ENCODE measurements at regions not wholly inside any gene's neighbourhood (a gene's known extent, or its start where the extent isn't known, plus 50 kb on each side); places are given as distances from the start of the nearest gene placed in this dataset.
"Not testable (repeated sequence)": the region's sequence is repeated elsewhere in the genome, so short reads cannot be mapped to it uniquely, and the experiment has no call there.

DNA sequence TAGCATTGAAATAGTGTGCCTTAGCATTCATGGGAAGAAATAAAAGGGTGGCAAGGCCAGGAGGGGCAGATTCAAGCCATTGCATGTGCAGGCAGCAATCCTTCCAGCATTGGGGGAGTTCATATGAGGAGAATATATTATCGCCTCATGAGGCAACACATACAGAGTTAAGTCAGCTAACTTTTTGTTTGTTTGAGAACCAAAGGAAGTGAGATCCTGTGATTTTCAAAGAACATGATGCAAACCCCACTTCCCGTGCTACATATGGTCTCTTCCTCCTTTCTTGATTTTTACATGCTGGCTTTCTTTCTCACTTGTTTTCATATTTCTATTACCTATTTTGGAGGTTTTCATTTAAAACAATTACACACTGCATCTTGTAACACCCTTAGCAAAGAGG, 579.7 kb upstream of the ARID1B start:
- H3K4me1 ChIP-seq (ENCODE audit: control insufficient read depth, insufficient read depth, low read length) = no peaks in the 10 kb centered on the region; the same call in 1 of the 2 replicates
- H3K4me3 ChIP-seq (ENCODE audit: low read depth, low read length) = no peak overlapping the region
- H3K9me3 ChIP-seq (ENCODE audit: control insufficient read depth, insufficient read depth, low read depth, low read length) = 0 out of 2 replicates have a peak, but pooled peaks cover 2% of the 10 kb centered on the region
- H3K36me3 ChIP-seq (ENCODE audit: control insufficient read depth, insufficient read depth, low read length) = no peaks in the 10 kb centered on the region
- H3K9ac ChIP-seq (ENCODE audit: low read length) = no peak overlapping the region
- no peak overlapping the region for H3K27ac ChIP-seq (ENCODE audit: low read depth, low read length)
- no peaks in the 10 kb centered on the region for H3K27me3 ChIP-seq (ENCODE audit: control insufficient read depth, insufficient read depth, low read length)

DNA sequence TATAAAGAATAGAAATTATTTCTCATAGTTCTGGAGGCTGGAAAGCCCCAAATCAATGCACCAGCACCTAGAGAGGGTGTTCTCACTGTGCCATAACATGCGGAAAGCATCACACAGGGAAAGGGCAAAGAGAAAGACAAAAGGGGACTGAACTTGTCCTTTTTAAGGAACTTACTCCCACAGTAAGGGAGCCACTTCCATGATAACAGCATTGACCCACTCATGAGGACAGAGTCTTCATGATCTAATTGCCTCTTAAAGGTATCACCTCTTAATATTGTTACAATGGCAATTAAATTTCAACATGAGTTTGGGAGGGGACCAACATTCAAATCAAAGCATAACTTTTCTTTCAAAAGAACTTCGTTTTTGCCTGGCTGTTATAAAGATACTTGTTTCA, 582.2 kb upstream of the ARID1B start:
- Histone ChIP-seq H3K9me3 (ENCODE audit: control insufficient read depth, insufficient read depth, low read depth, low read length) (0 out of 2 replicates have a peak, but pooled peaks cover 2% of the 10 kb centered on the region), H3K4me1 (ENCODE audit: control insufficient read depth, insufficient read depth, low read length) (no peaks in the 10 kb centered on the region; the same call in 1 of the 2 replicates)

DNA sequence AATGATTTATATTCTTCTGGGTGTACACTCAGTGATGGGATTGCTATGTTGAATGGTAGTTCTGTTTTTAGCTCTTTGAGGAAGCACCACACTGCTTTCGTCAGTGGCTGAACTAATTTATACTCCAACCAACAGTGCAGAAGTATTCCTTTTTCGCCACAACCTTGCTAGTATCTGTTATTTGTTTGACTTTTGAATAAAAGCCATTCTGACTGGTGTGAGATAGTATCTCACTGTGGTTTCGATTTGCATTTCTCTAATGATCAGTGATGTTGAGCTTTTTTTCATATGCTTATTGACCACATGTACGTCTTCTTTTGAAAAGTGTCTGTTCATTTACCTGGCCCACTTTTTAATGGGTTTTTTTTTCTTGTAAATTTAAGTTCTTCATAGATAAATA, 583.8 kb upstream of the ARID1B start:
- H3K9ac ChIP-seq (ENCODE audit: low read length) = no peak overlapping the region
- H3K36me3 ChIP-seq (ENCODE audit: control insufficient read depth, insufficient read depth, low read length) = no peaks in the 10 kb centered on the region

More for the DNA sequence above, 582.2 kb upstream of the ARID1B start:
- H3K36me3 ChIP-seq (ENCODE audit: control insufficient read depth, insufficient read depth, low read length) = no peaks in the 10 kb centered on the region
- H3K9ac ChIP-seq (ENCODE audit: low read length) = no peak overlapping the region
- no peak overlapping the region for H3K27ac ChIP-seq (ENCODE audit: low read depth, low read length)
- H3K27me3 ChIP-seq (ENCODE audit: control insufficient read depth, insufficient read depth, low read length) = no peaks in the 10 kb centered on the region
- H3K4me3 ChIP-seq (ENCODE audit: low read depth, low read length) = no peak overlapping the region

DNA sequence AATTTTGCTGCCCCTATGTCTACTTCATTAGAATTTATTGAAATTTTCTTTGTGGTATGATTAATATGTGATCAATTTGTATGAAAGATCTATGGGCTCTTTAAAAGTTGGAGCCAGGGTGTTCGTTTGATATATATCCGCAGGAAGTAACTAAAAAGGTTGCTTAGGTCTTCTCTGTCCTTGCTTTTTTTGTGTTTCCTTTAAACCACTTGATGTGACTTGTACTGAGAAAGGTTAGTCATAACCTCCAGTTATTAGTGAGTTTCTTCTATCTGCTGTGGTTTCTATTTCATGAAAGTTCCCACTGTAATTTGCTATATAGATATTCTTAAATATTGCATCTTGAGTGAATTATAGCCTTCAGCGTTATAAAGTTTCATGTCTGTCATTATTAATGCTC, 585.3 kb upstream of the ARID1B start:
- H3K36me3 ChIP-seq (ENCODE audit: control insufficient read depth, insufficient read depth, low read length) = no peaks in the 10 kb centered on the region
- H3K4me1 ChIP-seq (ENCODE audit: control insufficient read depth, insufficient read depth, low read length) = peaks cover 8% of the 10 kb centered on the region
- no peak overlapping the region for H3K9ac ChIP-seq (ENCODE audit: low read length)
- 0 out of 2 replicates have a peak, but pooled peaks cover 2% of the 10 kb centered on the region for H3K9me3 ChIP-seq (ENCODE audit: control insufficient read depth, insufficient read depth, low read depth, low read length)
- no peak overlapping the region for H3K4me3 ChIP-seq (ENCODE audit: low read depth, low read length)
- H3K27ac ChIP-seq (ENCODE audit: low read depth, low read length) = no peak overlapping the region
- no peaks in the 10 kb centered on the region for H3K27me3 ChIP-seq (ENCODE audit: control insufficient read depth, insufficient read depth, low read length)

More for the DNA sequence above, 583.8 kb upstream of the ARID1B start:
- Histone ChIP-seq H3K4me3 (ENCODE audit: low read depth, low read length) (no peak overlapping the region), H3K27ac (ENCODE audit: low read depth, low read length) (no peak overlapping the region), H3K27me3 (ENCODE audit: control insufficient read depth, insufficient read depth, low read length) (no peaks in the 10 kb centered on the region), H3K4me1 (ENCODE audit: control insufficient read depth, insufficient read depth, low read length) (peaks cover 7% of the 10 kb centered on the region), H3K9me3 (ENCODE audit: control insufficient read depth, insufficient read depth, low read depth, low read length) (0 out of 2 replicates have a peak, but pooled peaks cover 2% of the 10 kb centered on the region)

DNA sequence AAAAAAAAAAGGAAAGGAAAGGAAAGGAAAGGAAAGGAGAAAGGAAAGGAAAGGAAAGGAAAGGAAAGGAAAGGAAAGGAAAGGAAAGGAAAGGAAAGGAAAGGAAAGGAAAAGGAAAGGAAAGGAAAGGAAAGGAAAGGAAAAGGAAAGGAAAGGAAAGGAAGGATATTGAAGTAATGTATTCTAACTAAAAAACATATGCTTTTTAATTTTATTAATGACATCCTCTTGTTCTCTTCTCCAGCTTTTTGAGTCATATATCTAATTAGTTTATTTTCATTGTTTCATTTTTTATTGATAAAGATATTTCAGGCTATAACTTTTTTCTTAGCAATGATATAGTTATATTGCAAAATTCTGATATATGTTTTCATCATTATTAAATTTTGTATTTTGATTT, 585.8 kb upstream of the ARID1B start:
- not testable (repeated sequence) for H3K9me3 ChIP-seq (ENCODE audit: control insufficient read depth, insufficient read depth, low read depth, low read length); H3K36me3 ChIP-seq (ENCODE audit: control insufficient read depth, insufficient read depth, low read length); H3K27me3 ChIP-seq (ENCODE audit: control insufficient read depth, insufficient read depth, low read length); H3K27ac ChIP-seq (ENCODE audit: low read depth, low read length); H3K4me3 ChIP-seq (ENCODE audit: low read depth, low read length); H3K4me1 ChIP-seq (ENCODE audit: control insufficient read depth, insufficient read depth, low read length); H3K9ac ChIP-seq (ENCODE audit: low read length)

DNA sequence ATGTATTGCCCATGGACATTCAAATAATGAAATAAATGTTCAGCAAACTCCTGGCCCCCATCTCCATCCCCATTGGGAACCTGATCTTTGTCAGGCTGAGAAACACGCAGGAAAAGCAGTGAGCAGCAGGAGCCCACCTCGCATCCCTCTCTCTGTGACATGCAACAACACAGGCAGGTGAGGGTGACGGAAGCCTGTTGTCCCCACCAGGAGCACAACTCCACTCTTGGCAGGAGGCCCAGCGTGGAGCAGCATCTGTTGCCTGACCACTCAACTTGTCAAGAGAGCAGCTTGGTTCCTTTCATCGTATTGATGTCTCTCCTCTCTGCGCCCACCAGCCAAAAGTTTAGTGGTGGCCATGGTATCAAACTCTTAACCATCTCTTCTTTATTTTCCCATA, 586.9 kb upstream of the ARID1B start:
- no peak overlapping the region for H3K27ac ChIP-seq (ENCODE audit: low read depth, low read length)
- peaks cover 8% of the 10 kb centered on the region for H3K4me1 ChIP-seq (ENCODE audit: control insufficient read depth, insufficient read depth, low read length)
- no peaks in the 10 kb centered on the region for H3K36me3 ChIP-seq (ENCODE audit: control insufficient read depth, insufficient read depth, low read length)
- no peak overlapping the region for H3K9ac ChIP-seq (ENCODE audit: low read length)
- 0 out of 2 replicates have a peak, but pooled peaks cover 2% of the 10 kb centered on the region for H3K9me3 ChIP-seq (ENCODE audit: control insufficient read depth, insufficient read depth, low read depth, low read length)
- H3K4me3 ChIP-seq (ENCODE audit: low read depth, low read length) = no peak overlapping the region
- no peaks in the 10 kb centered on the region for H3K27me3 ChIP-seq (ENCODE audit: control insufficient read depth, insufficient read depth, low read length)

DNA sequence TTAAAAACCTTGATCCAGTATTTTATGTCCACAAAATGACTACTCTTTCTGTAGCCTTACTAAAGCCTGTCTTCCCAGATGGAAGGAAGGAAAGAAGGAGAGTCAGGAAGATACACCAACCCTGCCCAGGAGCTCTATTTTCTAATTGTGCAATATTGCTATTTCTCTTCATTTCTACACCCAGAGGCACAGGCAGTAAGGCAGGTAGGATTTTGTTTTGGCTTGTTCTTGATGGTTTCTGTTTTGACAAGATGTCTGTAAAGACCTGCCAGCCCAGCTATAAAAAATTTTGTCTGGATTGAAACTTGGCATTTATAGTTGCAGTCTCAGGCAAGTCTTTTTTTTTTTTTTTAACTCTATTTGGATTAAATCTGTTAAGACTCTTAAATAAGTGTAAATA, 587.5 kb upstream of the ARID1B start:
- Histone ChIP-seq H3K4me1 (ENCODE audit: control insufficient read depth, insufficient read depth, low read length) (peaks cover 8% of the 10 kb centered on the region), H3K27ac (ENCODE audit: low read depth, low read length) (no peak overlapping the region), H3K9ac (ENCODE audit: low read length) (no peak overlapping the region), H3K9me3 (ENCODE audit: control insufficient read depth, insufficient read depth, low read depth, low read length) (0 out of 2 replicates have a peak, but pooled peaks cover 2% of the 10 kb centered on the region), H3K27me3 (ENCODE audit: control insufficient read depth, insufficient read depth, low read length) (no peaks in the 10 kb centered on the region), H3K36me3 (ENCODE audit: control insufficient read depth, insufficient read depth, low read length) (no peaks in the 10 kb centered on the region), H3K4me3 (ENCODE audit: low read depth, low read length) (no peak overlapping the region)

DNA sequence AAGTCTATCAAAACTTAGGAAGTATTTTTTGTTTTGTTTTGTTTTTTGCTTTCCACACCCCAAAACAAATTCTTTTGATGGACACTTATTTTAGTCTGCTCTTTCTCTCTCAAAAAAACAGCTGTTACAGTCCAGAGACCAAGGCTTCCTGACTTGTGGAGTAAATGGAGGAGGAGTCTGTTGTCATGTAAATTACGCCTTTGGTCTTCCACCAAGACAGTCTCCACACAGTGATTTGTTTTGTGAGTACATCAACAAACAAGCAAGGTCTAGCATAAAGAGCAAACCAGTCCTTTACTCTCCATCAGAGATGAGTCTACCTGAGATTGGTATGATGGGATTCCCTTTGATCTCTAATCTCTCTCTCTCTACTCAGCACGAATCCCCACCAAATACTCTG, 588.0 kb upstream of the ARID1B start:
- H3K9ac ChIP-seq (ENCODE audit: low read length) = no peak overlapping the region
- H3K36me3 ChIP-seq (ENCODE audit: control insufficient read depth, insufficient read depth, low read length) = no peaks in the 10 kb centered on the region
- peaks cover 8% of the 10 kb centered on the region for H3K4me1 ChIP-seq (ENCODE audit: control insufficient read depth, insufficient read depth, low read length)
- no peaks in the 10 kb centered on the region for H3K27me3 ChIP-seq (ENCODE audit: control insufficient read depth, insufficient read depth, low read length)
- no peak overlapping the region for H3K4me3 ChIP-seq (ENCODE audit: low read depth, low read length)
- H3K27ac ChIP-seq (ENCODE audit: low read depth, low read length) = no peak overlapping the region
- 0 out of 2 replicates have a peak, but pooled peaks cover 2% of the 10 kb centered on the region for H3K9me3 ChIP-seq (ENCODE audit: control insufficient read depth, insufficient read depth, low read depth, low read length)

DNA sequence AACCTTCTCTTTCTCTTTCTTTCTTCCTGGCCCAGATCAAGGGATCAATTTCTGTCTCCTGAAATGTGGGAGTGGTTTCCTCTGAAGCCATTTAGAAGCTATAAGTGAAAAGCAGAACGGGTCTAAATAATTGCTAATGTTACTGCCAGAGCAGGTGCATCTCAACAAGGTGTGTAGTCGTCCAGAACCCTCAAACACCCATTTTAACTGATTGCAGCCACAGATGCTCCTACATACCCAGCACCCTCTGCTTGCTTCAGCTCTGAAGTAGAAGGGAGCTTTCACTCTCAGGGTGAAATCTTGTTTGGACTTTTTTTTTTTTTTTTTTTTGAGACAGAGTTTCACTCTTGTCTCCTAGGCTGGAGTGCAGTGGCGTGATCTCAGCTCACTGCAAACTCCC, 592.1 kb upstream of the ARID1B start:
- Histone ChIP-seq H3K27ac (ENCODE audit: low read depth, low read length) (no peak overlapping the region), H3K36me3 (ENCODE audit: control insufficient read depth, insufficient read depth, low read length) (no peaks in the 10 kb centered on the region), H3K9me3 (ENCODE audit: control insufficient read depth, insufficient read depth, low read depth, low read length) (0 out of 2 replicates have a peak, but pooled peaks cover 3% of the 10 kb centered on the region), H3K9ac (ENCODE audit: low read length) (no peak overlapping the region), H3K27me3 (ENCODE audit: control insufficient read depth, insufficient read depth, low read length) (no peaks in the 10 kb centered on the region), H3K4me3 (ENCODE audit: low read depth, low read length) (no peak overlapping the region), H3K4me1 (ENCODE audit: control insufficient read depth, insufficient read depth, low read length) (peaks cover 8% of the 10 kb centered on the region)

DNA sequence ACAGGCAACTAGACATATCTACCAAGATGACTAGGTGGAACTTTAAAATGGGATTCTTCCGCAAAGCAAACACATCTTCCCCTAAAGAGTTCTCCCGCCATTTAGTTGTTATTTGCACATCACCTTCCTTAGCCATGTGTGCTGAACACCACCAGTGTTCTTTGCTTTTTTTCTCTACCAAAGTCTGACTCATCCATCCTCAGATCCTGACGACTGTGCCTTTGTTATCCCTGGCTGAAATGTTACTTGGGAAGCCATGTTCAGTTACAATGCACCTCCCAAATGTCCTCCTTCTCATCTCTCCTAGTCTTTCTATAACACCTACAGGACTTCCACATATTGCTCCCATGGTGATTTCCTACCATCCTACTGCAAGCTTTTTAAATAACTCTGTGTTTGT, 593.5 kb upstream of the ARID1B start:
- H3K9me3 ChIP-seq (ENCODE audit: control insufficient read depth, insufficient read depth, low read depth, low read length) = 0 out of 2 replicates have a peak, but pooled peaks cover 3% of the 10 kb centered on the region
- H3K4me3 ChIP-seq (ENCODE audit: low read depth, low read length) = no peak overlapping the region
- H3K9ac ChIP-seq (ENCODE audit: low read length) = no peak overlapping the region
- no peak overlapping the region for H3K27ac ChIP-seq (ENCODE audit: low read depth, low read length)
- H3K27me3 ChIP-seq (ENCODE audit: control insufficient read depth, insufficient read depth, low read length) = no peaks in the 10 kb centered on the region
- H3K36me3 ChIP-seq (ENCODE audit: control insufficient read depth, insufficient read depth, low read length) = no peaks in the 10 kb centered on the region
- peaks cover 4% of the 10 kb centered on the region for H3K4me1 ChIP-seq (ENCODE audit: control insufficient read depth, insufficient read depth, low read length)

DNA sequence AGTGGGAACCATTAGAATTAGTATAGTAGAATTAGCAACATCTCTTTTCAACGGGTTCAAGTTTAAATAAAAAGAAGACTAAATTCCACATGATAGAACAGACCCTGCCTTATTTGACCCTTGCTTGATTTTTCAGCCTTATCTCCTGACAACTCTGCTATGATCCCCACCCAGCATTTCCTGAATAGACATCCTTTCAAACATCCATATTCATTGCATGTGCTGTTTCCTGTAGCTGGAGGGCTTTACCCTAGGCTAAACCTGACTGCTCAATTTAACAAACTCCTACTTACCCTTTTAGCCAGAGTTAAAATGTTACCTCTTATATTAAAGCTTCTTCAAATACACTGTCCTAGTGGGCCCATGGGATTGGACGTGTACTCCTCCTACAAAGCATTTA, 594.8 kb upstream of the ARID1B start:
- no peak overlapping the region for H3K9ac ChIP-seq (ENCODE audit: low read length)
- no peaks in the 10 kb centered on the region for H3K27me3 ChIP-seq (ENCODE audit: control insufficient read depth, insufficient read depth, low read length)
- H3K27ac ChIP-seq (ENCODE audit: low read depth, low read length) = no peak overlapping the region
- H3K36me3 ChIP-seq (ENCODE audit: control insufficient read depth, insufficient read depth, low read length) = no peaks in the 10 kb centered on the region
- no peaks in the 10 kb centered on the region for H3K4me1 ChIP-seq (ENCODE audit: control insufficient read depth, insufficient read depth, low read length)
- H3K9me3 ChIP-seq (ENCODE audit: control insufficient read depth, insufficient read depth, low read depth, low read length) = peaks cover 3% of the 10 kb centered on the region; the same call in 1 of the 2 replicates
- H3K4me3 ChIP-seq (ENCODE audit: low read depth, low read length) = no peak overlapping the region

DNA sequence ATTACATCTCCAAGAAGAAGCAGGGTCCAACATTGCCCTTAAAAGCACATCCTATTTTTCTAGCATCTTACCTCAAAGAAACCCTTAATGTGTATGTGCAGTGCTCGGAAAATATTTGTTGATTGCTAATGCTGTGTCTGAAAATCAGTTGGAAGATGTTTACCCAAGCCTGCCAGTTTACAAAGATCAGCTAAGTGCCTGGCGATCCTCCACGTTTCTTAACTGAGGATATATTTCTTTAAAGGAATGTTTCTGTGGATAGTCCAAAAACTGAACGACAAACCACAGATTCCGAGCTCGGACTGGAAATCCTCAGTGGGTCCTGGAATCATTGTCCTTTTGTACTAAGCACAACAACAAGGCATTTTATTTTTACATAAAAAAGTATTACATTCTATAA, 595.7 kb upstream of the ARID1B start:
- no peak overlapping the region for H3K27ac ChIP-seq (ENCODE audit: low read depth, low read length)
- no peaks in the 10 kb centered on the region for H3K27me3 ChIP-seq (ENCODE audit: control insufficient read depth, insufficient read depth, low read length)
- no peak overlapping the region for H3K4me3 ChIP-seq (ENCODE audit: low read depth, low read length)
- H3K4me1 ChIP-seq (ENCODE audit: control insufficient read depth, insufficient read depth, low read length) = no peaks in the 10 kb centered on the region
- H3K9me3 ChIP-seq (ENCODE audit: control insufficient read depth, insufficient read depth, low read depth, low read length) = peaks cover 3% of the 10 kb centered on the region; the same call in 1 of the 2 replicates
- H3K36me3 ChIP-seq (ENCODE audit: control insufficient read depth, insufficient read depth, low read length) = no peaks in the 10 kb centered on the region
- no peak overlapping the region for H3K9ac ChIP-seq (ENCODE audit: low read length)
